Peyer's patch (tissue), 4 donors: ENCODE measurements at regions not wholly inside any gene's neighbourhood (a gene's known extent, or its start where the extent isn't known, plus 50 kb on each side); places are given as distances from the start of the nearest gene placed in this dataset.

Experiments
- DNase-seq, 3 donors: peaks; one replicate each; pipeline ENCODE4 v3.0.0-alpha.2; 2017 to 2019
- H3K27ac ChIP-seq, 4 donors: fragments of 200-600 bp; sonication (generic); one replicate each; pipeline ENCODE4 v1.5.1; 2016 to 2019
- H3K27me3 ChIP-seq, 2 donors: fragments of 200-600 bp; sonication (generic); one replicate each; pipeline ENCODE4 v1.5.1; 2019
- H3K36me3 ChIP-seq, 3 donors: fragments of 200-600 bp; sonication (generic); one replicate each; pipeline ENCODE4 v1.5.1; 2016 to 2019
- H3K4me1 ChIP-seq, 4 donors: fragments of 200-600 bp; sonication (generic); one replicate each; pipeline ENCODE4 v1.5.1; 2016 to 2019
- H3K4me3 ChIP-seq, 4 donors: fragments of 200-600 bp; sonication (generic); 1 replicate in 3 of 4; 2 replicates in 1 of 4; pipeline ENCODE4 v1.5.1; 2016 to 2019; ENCODE audit warnings: mild to moderate bottlenecking in 1 of 4
- H3K9me3 ChIP-seq, 4 donors: fragments of 200-600 bp; sonication (generic); one replicate each; pipeline ENCODE4 v1.5.1; 2016 to 2019; ENCODE audit warnings: mild to moderate bottlenecking in 1 of 4
- POLR2A ChIP-seq, 2 donors: fragments of 450-650 bp; IDR thresholded peaks; one replicate each; pipeline ENCODE4 v1.5.1; 2017; ENCODE audit warnings: antibody characterized with exemption in 2 of 2, mild to moderate bottlenecking in 2 of 2, moderate library complexity in 2 of 2
- TF ChIP-seq, protein P1 (sequence below), 6 experiments: fragments of 450-650 bp in 4 of 6; fragments of 200-600 bp in 2 of 6; sonication (generic) in 1 of 6; IDR thresholded peaks; one replicate each; pipeline ENCODE4 v1.5.1; 2017 to 2019; ENCODE audit warnings: antibody characterized with exemption in 6 of 6, mild to moderate bottlenecking in 3 of 6, moderate library complexity in 1 of 6

DNA sequence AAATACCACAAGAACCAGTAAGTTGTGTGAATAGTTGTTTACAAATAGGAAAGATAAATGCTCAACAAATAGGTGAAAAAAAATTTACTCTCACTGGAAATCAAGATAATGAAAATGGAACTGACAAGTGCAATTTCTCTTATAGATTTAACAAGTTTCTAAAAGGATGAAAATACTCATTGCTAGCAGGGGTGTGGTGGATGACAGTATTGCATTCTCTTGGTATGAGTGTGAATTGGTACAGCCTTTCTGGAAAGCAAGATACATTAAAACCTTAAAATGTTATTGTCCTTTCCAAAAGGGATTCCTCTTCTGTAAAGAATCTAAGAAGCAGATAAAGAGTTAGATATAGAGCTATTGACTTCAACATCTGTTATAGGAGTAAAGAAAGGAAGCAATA lies 240.0 kb upstream of the RPS6KA3 start:
- no peak for DNase-seq
- Histone ChIP-seq H3K9me3 (no peaks in the 10 kb centered on the region), H3K27ac (no peak overlapping the region), H3K4me1 (no peaks in the 10 kb centered on the region), H3K27me3 (no peaks in the 10 kb centered on the region), H3K4me3 (no peak overlapping the region), H3K36me3 (no peaks in the 10 kb centered on the region)
- TF ChIP-seq, protein P1, sequence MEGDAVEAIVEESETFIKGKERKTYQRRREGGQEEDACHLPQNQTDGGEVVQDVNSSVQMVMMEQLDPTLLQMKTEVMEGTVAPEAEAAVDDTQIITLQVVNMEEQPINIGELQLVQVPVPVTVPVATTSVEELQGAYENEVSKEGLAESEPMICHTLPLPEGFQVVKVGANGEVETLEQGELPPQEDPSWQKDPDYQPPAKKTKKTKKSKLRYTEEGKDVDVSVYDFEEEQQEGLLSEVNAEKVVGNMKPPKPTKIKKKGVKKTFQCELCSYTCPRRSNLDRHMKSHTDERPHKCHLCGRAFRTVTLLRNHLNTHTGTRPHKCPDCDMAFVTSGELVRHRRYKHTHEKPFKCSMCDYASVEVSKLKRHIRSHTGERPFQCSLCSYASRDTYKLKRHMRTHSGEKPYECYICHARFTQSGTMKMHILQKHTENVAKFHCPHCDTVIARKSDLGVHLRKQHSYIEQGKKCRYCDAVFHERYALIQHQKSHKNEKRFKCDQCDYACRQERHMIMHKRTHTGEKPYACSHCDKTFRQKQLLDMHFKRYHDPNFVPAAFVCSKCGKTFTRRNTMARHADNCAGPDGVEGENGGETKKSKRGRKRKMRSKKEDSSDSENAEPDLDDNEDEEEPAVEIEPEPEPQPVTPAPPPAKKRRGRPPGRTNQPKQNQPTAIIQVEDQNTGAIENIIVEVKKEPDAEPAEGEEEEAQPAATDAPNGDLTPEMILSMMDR (IDR thresholded peaks at IDR 0.05) = no peak
- no peak for TF ChIP-seq POLR2A (IDR thresholded peaks at IDR 0.05)

DNA sequence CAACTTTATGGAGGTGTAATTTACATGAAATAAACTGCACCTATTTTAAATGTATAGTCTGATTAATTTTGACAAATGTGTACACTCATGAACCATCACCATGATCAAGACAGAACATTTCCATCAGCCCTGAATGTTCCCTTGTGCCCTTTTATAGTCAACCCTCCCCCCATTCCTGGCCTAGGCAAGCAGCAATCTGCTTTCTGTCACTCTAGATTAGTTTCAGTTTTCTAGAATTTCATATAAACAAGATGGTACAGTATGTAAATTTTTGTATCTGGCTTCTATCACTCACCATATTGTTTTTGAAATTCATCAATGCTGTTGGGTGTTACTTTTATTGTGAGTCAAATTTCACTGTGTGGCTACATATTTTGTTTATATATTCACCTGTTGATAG lies 234.2 kb upstream of the RPS6KA3 start:
- no peak for DNase-seq
- Histone ChIP-seq H3K9me3 (no peaks in the 10 kb centered on the region), H3K4me3 (no peak overlapping the region), H3K36me3 (no peaks in the 10 kb centered on the region), H3K27ac (no peak overlapping the region), H3K27me3 (no peaks in the 10 kb centered on the region), H3K4me1 (no peaks in the 10 kb centered on the region)
- TF ChIP-seq, protein P1 (IDR thresholded peaks at IDR 0.05) = no peak
- no peak for TF ChIP-seq POLR2A (IDR thresholded peaks at IDR 0.05)

DNA sequence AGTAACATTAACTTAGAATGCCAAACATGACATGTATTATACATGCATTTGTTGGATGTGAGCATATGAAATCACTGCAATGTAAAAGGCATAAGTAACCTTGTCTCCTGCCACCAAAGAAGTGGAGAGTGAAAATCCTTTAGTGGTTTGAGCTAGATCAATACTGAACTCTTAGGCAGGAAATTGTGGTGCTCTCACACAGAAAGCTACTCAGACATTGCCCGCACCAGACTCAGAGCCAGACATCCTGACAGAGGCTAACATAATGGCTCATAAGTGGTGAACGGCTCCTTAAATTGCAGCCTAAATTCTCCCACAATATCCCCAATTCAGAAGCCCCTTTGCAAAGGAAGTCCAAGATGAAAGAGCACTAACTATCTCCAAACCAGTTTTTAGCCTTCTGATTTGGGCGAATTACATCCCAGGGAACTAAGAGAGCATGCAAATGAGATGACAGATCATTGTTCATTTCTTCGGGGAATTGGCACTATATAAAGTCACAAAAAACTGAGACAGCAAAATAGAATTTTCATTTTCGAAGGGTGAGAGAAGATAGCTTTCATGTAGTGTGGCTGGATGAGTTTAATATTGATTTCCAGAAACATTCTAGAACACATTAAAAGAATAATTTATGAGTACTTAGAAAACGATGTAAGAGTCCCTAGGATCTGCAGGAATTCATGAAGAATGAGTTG lies 233.6 kb upstream of the RPS6KA3 start:
- Histone ChIP-seq H3K9me3 (no peaks in the 10 kb centered on the region), H3K4me3 (no peak overlapping the region), H3K27ac (no peak overlapping the region), H3K4me1 (no peaks in the 10 kb centered on the region), H3K36me3 (no peaks in the 10 kb centered on the region), H3K27me3 (no peaks in the 10 kb centered on the region)
- TF ChIP-seq, protein P1 (IDR thresholded peaks at IDR 0.05) = no peak
- no peak for TF ChIP-seq POLR2A (IDR thresholded peaks at IDR 0.05)
- DNase-seq = no peak

DNA sequence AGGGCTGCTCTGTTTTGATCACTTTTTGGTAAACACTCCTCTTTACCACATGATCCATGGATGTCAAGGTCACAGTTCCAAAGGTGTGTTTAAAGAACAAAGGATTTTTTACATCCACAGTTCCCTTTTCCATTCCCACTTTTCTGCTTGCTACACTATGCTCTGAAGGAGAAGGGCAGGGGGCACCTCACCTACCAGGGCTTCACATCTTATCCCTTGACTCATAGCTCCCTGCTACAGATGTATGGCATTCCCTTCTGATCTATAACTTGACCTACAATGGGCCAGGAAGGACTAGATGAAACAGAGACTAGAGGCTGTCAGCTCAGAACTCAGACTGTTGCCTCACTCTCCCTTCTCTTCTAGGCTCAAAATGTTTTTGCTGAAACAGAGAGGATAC lies 233.1 kb upstream of the RPS6KA3 start:
- Histone ChIP-seq H3K4me3 (no peak overlapping the region), H3K27me3 (no peaks in the 10 kb centered on the region), H3K4me1 (no peaks in the 10 kb centered on the region), H3K9me3 (no peaks in the 10 kb centered on the region), H3K27ac (no peak overlapping the region), H3K36me3 (no peaks in the 10 kb centered on the region)
- no peak for DNase-seq
- TF ChIP-seq, protein P1 (IDR thresholded peaks at IDR 0.05) = no peak
- no peak for TF ChIP-seq POLR2A (IDR thresholded peaks at IDR 0.05)

DNA sequence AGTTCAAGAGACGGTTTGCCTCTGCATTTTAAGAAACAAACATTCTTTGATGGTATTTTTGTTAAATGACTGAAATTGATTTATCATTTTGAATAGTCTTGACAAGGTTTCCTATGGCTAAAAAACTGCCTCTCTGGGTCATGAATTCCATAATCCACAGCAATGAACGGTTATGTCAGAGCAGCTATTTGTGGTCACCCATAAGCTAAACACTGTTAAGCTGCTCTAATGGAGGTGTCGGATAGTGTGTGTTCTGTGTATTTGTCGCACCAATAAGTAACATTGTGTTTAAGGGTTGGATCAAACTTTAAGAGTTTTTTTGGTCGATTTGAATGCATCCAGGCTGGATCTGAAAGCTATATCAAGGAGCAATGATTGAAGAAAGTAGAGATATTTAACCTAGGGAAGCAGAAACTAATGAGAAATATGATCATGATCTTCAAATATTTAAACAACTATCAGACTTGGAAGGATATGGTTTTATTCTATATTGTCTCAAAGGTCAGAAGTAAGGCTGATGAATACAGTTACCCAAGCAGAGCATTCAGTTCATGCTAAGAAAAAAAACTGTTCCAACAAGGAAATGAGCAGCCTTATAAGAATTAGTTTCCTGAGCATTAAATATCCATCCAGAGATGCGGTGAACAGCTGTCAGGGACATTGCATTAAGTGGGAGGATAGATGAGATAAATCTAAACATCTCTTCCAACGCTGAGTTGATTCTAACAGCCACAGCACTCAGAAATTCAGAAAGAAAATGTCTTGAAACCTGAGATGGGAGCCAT lies 232.3 kb upstream of the RPS6KA3 start:
- Histone ChIP-seq H3K4me1 (no peaks in the 10 kb centered on the region), H3K4me3 (no peak overlapping the region), H3K27me3 (no peaks in the 10 kb centered on the region), H3K27ac (no peak overlapping the region), H3K36me3 (no peaks in the 10 kb centered on the region), H3K9me3 (no peaks in the 10 kb centered on the region)
- no peak for TF ChIP-seq POLR2A (IDR thresholded peaks at IDR 0.05)
- TF ChIP-seq, protein P1 (IDR thresholded peaks at IDR 0.05) = no peak
- DNase-seq = no peak
